Right forelimb (tissue), 1 donor: ENCODE measurements at regions not wholly inside any gene's neighbourhood (a gene's known extent, or its start where the extent isn't known, plus 50 kb on each side); places are given as distances from the start of the nearest gene placed in this dataset.

ENCODE experiments used
- DNase-seq: peaks from one replicate; pipeline ENCODE4 v3.0.0-alpha.2; 2018

GRCh38 chr4:100130964-100131363 is 59.3 kb downstream of the DDIT4L start:
- no peak for DNase-seq

- DNase-seq = no peak
These were observed 59.8 kb downstream of the DDIT4L start for GRCh38 chr4:100130491-100130890.

GRCh38 chr4:100129774-100130173 is 60.5 kb downstream of the DDIT4L start:
- no peak for DNase-seq

GRCh38 chr4:100128338-100128737 is 61.9 kb downstream of the DDIT4L start:
- no peak for DNase-seq

- DNase-seq = no peak
These were observed 65.6 kb downstream of the DDIT4L start for GRCh38 chr4:100124715-100125114.

GRCh38 chr4:100118181-100118580 is 72.1 kb downstream of the DDIT4L start:
- DNase-seq = no peak

- DNase-seq = no peak
These were observed 72.5 kb downstream of the DDIT4L start for GRCh38 chr4:100117750-100118149.

GRCh38 chr4:100114909-100115308 is 75.4 kb downstream of the DDIT4L start:
- DNase-seq = no peak

GRCh38 chr4:100113732-100114131 is 76.5 kb downstream of the DDIT4L start:
- no peak for DNase-seq

GRCh38 chr4:100113096-100113495 is 77.2 kb downstream of the DDIT4L start:
- no peak for DNase-seq

GRCh38 chr4:100109921-100110320 is 80.3 kb downstream of the DDIT4L start:
- DNase-seq = no peak

- no peak for DNase-seq
These were observed 81.4 kb downstream of the DDIT4L start for GRCh38 chr4:100108869-100109268.

GRCh38 chr4:100106982-100107381 is 83.3 kb downstream of the DDIT4L start:
- DNase-seq = no peak

GRCh38 chr4:100103671-100104070 is 86.6 kb downstream of the DDIT4L start:
- DNase-seq = no peak

- DNase-seq = no peak
These were observed 89.3 kb downstream of the DDIT4L start for GRCh38 chr4:100100985-100101384.

- DNase-seq = no peak
These were observed 90.5 kb downstream of the DDIT4L start for GRCh38 chr4:100099746-100100145.

GRCh38 chr4:100098681-100099080 is 91.6 kb downstream of the DDIT4L start:
- no peak for DNase-seq

- DNase-seq = no peak
These were observed 92.2 kb downstream of the DDIT4L start for GRCh38 chr4:100098011-100098545.

- DNase-seq = peak; percentile 54
These were observed 94.3 kb downstream of the DDIT4L start for GRCh38 chr4:100095729-100096595.

GRCh38 chr4:100093091-100093866 is 97.0 kb downstream of the DDIT4L start:
- peak; percentile 78 for DNase-seq

GRCh38 chr4:100087743-100088142 is 102.5 kb downstream of the DDIT4L start:
- DNase-seq = no peak

GRCh38 chr4:100086766-100087431 is 103.4 kb downstream of the DDIT4L start:
- no peak for DNase-seq

GRCh38 chr4:100084892-100085291 is 105.4 kb downstream of the DDIT4L start:
- no peak for DNase-seq
